ENCODE measurements at regions not wholly inside any gene's neighbourhood (a gene's known extent, or its start where the extent isn't known, plus 50 kb on each side); places are given as distances from the start of the nearest gene placed in this dataset.

DNA sequence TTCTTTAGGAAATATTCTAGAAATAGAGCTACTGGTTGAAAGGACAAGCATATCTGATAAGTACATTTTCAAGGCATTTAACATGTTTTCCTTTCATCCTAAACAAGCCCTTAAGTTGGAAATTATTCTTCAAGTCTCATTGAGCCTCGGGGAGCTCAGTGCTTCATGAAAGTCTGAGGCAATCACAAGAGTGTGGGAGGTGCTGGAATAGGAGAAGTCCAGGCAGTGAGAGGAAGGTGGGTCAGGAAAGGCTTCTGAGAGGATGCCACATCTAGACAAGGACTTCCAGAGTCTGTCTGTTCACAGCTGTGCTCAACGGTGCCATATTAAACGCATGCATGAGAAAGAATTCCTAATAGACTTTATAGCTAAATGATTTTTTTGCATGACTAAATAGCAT, 69.8 kb downstream of the CD83 start:
- DNase-seq, result no peak

DNA sequence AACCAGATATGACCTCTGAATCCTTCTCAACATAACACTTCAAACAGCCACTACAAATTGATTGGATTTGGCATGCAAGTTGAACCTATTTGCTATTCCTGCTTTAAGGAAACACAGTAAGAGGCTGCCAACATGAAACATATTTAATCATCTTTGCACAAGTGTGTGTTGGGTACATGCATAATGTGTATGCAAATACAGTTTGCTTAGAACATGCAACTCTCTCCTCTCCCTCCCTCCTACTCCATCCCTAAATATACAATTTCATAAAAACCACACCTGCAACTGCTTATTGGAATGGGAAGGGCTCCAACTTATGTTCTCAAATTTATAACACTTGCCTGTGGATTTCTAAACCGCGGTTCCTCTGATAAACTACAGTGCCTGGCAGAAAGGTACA, 71.5 kb downstream of the CD83 start:
- no peak for DNase-seq

GRCh38 chr6:14190191-14190928, 72.8 kb downstream of the CD83 start:
- DNase-seq, result no peak

DNA sequence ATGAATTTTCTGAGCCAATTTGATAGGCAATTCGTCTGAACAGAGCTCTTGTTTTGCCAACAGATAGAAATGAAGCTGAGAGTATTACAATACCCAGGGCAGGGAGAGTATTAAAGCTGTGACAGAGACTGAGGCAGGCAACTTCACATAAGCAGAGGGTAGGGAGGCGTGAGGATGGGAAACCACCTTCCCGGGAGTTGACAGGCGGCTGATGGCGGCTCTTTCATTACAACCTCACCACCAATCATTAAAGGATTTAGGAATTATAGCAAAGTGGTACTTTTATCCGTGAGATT, 73.3 kb downstream of the CD83 start:
- no peak for DNase-seq

DNA sequence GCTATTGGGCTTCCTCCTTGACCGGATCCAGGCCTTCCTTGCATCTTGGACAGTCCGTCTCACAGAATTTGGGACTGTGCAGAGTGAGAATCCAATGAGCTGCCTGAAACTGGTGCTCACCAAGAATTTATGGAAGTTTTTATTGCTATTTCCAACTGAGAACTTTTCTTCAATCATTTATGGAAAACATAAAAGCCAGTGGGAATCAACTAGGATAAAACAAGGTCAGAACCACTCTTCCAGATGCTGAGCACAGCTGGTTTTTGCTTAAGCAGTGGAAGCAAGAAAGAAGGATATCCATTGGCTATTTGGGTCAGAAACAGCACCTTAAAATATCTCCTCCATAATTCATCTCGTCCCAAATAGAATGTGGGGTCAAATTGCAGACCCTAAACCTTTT, 74.2 kb downstream of the CD83 start:
- DNase-seq, result no peak

DNA sequence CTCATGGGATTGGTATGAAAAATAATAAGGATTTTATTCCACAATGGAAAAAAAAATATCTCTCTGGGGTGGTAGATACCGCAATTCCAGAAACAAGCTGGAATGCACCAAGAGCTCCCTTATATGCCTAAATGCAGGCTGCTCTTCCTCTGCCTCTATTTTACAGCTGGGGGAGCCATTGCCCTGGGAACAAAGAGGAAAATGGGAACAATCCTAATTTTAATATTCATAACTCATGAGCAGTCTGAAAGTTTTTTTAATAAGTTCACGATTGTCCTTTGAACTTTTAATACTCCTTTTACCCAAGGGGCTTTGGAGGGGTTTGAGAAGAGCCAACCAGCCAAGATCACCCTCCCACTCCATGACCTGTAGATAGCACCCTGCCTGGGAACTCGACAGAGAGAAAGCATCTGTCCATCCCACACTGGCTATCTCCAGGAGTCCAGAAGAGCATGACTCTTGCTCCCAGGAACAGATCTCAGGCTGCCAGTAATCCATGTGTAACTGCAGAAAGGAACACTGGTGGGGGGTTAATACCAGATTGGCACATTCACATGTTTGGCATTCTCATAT, 74.7 kb downstream of the CD83 start:
- no peak for DNase-seq

GRCh38 chr6:14193524-14193923, 76.0 kb downstream of the CD83 start:
- DNase-seq, result no peak

- DNase-seq, result no peak
Observed at GRCh38 chr6:14194483-14194882, 76.9 kb downstream of the CD83 start.

DNA sequence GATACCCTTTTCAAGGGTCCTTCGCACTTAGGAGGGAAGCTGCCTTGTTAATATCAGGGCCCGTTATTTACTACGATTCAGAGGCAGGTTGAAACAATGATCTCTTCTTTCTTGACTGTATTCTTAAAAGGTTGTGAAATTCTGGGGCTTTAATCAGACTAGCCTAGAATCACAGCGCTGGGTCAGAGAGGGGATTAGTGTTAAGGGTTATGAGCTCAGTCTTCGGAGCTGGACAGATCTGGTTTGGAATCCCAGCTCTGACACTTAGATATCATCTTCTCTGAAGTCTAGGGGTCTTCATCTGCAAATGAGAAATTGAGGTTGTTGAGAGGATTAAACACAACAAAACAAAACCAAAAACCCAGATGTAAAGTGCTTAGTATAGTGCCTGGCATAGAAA, 77.4 kb downstream of the CD83 start:
- DNase-seq, result no peak

DNA sequence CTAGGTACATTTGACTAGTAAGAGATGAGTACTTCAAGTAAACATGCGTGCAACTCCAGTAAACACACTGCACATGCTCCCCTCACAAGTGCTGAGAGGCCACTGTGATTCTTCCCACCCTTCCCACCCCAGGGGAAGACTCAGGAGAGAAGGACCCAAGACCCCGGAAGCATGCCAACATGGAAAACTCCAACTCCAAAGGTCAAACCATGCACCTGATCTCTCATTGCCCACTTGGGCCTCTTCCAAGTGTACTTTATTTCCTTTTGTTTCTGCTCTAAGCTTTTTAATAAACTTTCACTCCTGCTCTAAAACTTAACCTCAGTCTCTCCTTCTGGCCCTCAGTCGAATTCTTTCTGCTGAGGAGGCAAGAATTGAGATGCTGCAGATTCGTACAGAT, 78.5 kb downstream of the CD83 start:
- no peak for DNase-seq

DNA sequence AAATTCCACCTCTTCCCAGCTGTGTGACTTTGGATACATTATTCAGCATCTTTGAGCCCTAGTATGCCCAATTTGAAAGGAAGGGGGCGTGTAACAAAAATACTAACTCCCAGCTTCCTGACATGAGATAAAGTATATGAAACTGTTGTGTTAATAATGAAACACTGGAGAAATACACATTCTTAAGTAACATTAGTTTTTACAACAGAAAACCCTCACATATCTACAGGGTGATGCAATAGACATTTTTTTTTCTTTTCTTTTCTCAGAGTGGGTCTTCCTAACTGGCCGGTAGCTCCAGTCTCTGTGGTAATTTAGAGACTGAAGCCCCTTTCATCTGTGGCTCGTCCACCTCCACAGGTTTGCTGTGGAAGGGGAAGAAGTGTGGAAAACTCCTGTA, 79.5 kb downstream of the CD83 start:
- no peak for DNase-seq

DNA sequence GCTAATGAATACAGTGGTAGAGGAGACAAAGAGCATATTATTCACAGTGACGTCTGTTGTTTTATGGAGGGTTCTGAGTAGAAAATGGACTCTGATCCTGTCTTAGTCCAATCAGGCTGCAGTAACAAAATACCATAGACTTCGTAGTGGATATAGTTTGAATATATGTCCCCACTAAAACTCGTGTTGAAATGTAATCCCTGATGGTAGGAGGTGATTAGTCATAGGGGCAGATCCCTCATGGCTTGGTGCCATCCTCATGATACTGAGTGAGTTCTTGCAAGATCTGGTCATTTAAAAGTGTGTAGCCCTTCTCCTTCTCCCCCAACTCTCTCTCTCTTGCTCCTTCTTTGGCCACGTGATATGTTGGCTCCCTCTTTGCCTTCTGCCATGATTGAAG, 82.5 kb downstream of the CD83 start:
- DNase-seq, result no peak

GRCh38 chr6:14202947-14203346, 85.4 kb downstream of the CD83 start:
- DNase-seq, result no peak

GRCh38 chr6:14206391-14206790, 88.8 kb downstream of the CD83 start:
- DNase-seq, result no peak

DNA sequence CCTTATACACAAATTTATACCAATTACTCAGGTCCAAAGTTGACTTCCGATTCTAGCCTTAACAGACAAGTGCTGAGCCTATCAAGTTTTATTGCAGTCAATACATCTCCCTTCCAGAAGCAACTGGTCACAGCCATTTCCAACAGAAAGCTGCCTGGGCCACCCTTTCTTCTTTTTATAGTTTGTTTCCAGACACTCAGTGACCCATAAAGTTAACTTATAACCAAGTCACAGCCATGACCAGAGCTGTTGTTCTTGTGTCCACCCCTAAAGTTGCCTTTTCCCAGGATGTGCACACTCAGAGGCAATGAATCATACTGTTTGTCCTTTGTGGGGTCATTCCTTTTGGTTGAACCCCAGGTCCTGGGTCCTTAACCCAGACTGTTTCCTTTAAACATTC, 89.9 kb downstream of the CD83 start:
- no peak for DNase-seq

DNA sequence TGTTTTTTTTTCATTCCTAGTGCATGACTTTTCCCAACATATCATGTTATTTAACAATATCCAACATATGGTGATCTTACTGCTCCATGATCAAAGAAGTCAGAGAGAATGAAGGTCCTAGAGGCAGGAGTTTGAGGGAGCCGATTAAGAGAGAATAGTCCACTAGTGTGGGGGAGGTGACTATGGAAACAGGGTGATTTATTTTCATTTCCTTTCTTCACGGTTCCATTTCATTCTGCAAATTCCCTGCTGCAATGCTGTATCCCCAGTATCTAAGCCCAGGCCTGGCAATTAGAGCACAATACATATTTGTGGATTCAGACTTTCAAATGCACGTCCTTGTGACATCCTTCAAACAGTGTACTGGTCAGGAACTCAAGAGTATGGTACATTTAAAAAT, 91.4 kb downstream of the CD83 start:
- no peak for DNase-seq

GRCh38 chr6:14210077-14210476, 92.5 kb downstream of the CD83 start:
- DNase-seq, result no peak

DNA sequence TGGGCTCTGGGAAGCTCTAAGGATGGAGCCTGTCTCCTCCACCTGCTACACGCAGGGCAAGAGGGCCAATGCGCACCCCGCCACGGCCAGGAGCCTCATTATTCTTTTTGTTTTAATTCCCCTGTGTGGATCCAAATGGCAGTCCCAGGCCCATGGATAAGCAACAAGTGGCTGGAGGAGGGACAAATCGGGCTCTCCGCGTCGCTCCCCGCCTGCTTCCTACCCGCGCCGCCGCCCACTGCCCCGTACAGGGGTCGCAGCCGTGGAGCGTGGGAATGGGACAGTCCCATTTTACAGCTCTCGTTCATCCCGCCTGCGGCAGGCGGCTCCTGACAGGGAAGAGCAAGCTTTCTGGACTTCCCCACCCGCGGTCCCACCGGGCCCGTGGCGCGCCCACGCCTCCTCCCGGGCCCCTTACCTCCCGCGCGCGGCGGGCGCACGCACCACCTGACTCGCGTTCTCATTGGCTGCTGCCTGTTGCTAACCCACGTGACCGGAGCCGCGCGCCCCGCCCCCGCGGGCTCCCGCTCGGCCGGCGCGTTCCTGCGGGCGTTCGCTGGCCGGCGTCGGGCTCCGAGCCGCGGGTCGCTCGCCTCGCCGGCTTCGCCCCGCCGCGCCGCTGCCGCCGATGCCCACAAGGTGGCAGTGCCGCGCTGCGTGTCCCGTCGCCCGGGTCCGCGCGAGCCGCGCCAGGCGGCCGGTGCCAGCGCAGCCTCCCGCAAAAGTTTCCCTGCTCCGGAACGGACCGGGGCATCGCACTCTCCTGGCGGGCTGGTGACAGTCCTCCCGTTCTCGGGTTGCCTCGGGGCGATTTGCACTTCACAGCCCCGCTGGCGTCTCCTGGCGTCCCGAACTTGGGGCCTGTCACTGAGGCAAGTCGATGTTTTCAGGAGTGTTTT, 93.3 kb downstream of the CD83 start:
- DNase-seq, result peak; percentile 57 to 96 (median 88)

DNA sequence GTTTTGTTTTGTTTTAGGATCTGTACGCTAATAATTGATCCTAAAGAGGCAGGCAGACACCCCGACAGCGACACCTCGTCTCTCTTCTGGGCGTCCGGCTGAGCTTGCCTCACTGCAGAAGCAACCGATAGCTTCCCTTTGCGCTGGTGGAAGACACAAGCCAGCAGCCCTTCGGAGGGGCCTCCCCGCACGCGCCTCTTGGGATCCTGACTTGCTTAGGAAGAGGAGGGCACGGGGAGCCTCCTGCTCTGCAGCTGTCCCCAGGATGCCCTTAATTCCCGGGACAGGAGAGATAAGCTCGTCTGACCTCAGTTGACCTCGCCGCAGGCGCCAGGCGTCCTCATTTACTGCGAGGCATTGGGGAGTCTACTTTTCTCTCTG, 94.0 kb downstream of the CD83 start:
- peak in 15 of 58 donors; percentile 13 to 63 (median 41) for DNase-seq

GRCh38 chr6:14212020-14212419, 94.4 kb downstream of the CD83 start:
- no peak for DNase-seq

GRCh38 chr6:14212632-14213031, 95.1 kb downstream of the CD83 start:
- no peak for DNase-seq

DNA sequence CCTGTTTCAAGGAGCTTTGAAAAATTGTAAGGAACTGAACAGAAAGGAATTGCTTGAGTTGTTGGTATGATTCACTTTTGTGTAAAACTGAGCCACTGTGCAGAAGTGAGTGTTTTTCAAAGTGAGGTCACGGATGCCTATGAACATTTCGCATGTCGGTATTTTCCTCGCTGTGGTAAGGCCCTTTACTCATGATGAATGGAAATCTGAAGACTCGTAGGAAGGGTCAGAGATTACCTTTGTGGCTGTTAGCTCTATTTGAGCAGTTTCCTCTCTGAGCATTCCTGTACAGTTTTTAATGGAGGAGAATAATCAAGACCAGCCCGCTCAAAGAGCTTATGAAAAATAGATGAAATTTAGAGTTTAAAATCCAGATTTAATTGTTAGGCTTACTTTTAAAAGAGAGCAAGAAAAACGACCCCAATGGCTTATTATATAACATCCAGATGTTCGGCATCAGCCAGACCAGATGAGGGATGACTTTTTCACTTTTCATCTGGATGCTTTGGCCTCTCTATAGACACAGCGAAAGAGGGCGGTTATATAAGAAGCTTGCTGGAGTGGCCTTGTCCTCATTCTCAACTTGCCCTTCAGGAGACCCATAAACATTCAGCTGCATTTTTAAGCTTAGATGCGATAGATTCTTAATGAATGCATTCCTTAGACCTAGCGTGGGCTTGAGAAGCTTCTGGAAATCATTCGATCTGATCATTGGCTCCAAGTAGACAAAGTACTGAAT, 99.5 kb downstream of the CD83 start:
- no peak for DNase-seq
